HCT116 (cell line): ENCODE measurements at regions not wholly inside any gene's neighbourhood (a gene's known extent, or its start where the extent isn't known, plus 50 kb on each side); places are given as distances from the start of the nearest gene placed in this dataset.

Experiments
- ATF3 ChIP-seq: IDR thresholded peaks from 2 replicates; pipeline ENCODE4 v1.6.1; 2012
- CTCF ChIP-seq, 3 experiments: fragments of 200-600 bp in 1 of 3; sonication (generic) in 1 of 3; IDR thresholded peaks in 2 of 3; conservative IDR thresholded peaks in 1 of 3; 2 replicates each; pipeline ENCODE4 v1.5.1; 2012 to 2017; ENCODE audit warnings: low read depth in 2 of 3, low read length in 2 of 3, antibody characterized with exemption in 1 of 3, borderline replicate concordance in 1 of 3, control low read depth in 1 of 3, mild to moderate bottlenecking in 1 of 3, mixed read lengths in 1 of 3, mixed run types in 1 of 3, moderate library complexity in 1 of 3; ENCODE audit not compliant: insufficient read depth in 1 of 3
- EGR1 ChIP-seq: IDR thresholded peaks from 2 replicates; pipeline ENCODE4 v1.6.1; 2012; ENCODE audit warnings: low read depth
- JUND ChIP-seq: IDR thresholded peaks from 2 replicates; pipeline ENCODE4 v1.6.1; 2012
- POLR2A ChIP-seq: IDR thresholded peaks from 2 replicates; pipeline ENCODE4 v1.7.0; 2011; ENCODE audit warnings: borderline replicate concordance; ENCODE audit not compliant: insufficient read depth, insufficient read length; ENCODE audit errors: extremely low read depth
- POLR2AphosphoS5 ChIP-seq: IDR thresholded peaks from 2 replicates; pipeline ENCODE4 v1.6.1; 2011; ENCODE audit warnings: mild to moderate bottlenecking, low read depth, low read length, moderate library complexity
- SIN3A ChIP-seq: IDR thresholded peaks from 2 replicates; pipeline ENCODE4 v1.6.1; 2012; ENCODE audit warnings: low read depth
- ZFX ChIP-seq: fragments of 450-650 bp; IDR thresholded peaks from 2 replicates; pipeline ENCODE4 v1.6.1; 2017

GRCh38 chr7:118110178-118110925 is 73.6 kb upstream of the LSM8 start:
- TF ChIP-seq ATF3, result no peak
- no peak for TF ChIP-seq EGR1
- no peak for TF ChIP-seq ZFX
- no peak for TF ChIP-seq POLR2A
- TF ChIP-seq SIN3A, result no peak
- no peak for TF ChIP-seq CTCF (IDR thresholded peaks at IDR 0.05 in 2 of 3, conservative IDR thresholded peaks at IDR 0.05 in 1 of 3; ENCODE audit: borderline replicate concordance in 1 of 3, insufficient read depth in 1 of 3, low read depth in 2 of 3, low read length in 2 of 3)
- no peak for TF ChIP-seq JUND
- TF ChIP-seq POLR2AphosphoS5, result no peak
